Neural cell (in vitro differentiated cells): ENCODE measurements at regions not wholly inside any gene's neighbourhood (a gene's known extent, or its start where the extent isn't known, plus 50 kb on each side); places are given as distances from the start of the nearest gene placed in this dataset.

Experiments
- H2AFZ ChIP-seq: fragments of 200-600, 300-800 bp; sonication (generic), shearing (Covaris generic); 2 replicates; pipeline ENCODE4 v1.6.0; 2014; ENCODE audit warnings: low read depth, mild to moderate bottlenecking, antibody characterized with exemption, low read length, moderate library complexity
- H3F3A ChIP-seq: fragments of 200-600 bp; shearing (Covaris generic); 2 replicates; pipeline ENCODE4 v1.6.1; 2016; ENCODE audit warnings: mild to moderate bottlenecking, moderate library complexity, mixed read lengths, antibody characterized with exemption, low read length; ENCODE audit not compliant: insufficient read depth, poor library complexity, severe bottlenecking
- H3K27ac ChIP-seq: fragments of 200-600, 300-800 bp; sonication (generic), shearing (Covaris generic); 2 replicates; pipeline ENCODE4 v1.5.1; 2014; ENCODE audit warnings: mild to moderate bottlenecking, low read length, moderate library complexity
- H3K27me3 ChIP-seq: fragments of 300-800, 200-600 bp; sonication (generic), shearing (Covaris generic); 2 replicates; pipeline ENCODE4 v1.6.0; 2014; ENCODE audit warnings: mild to moderate bottlenecking, low read depth, low read length, moderate library complexity; ENCODE audit not compliant: insufficient read depth
- H3K36me3 ChIP-seq: fragments of 300-800, 200-600 bp; sonication (generic), shearing (Covaris generic); 2 replicates; pipeline ENCODE4 v1.5.1; 2014; ENCODE audit warnings: mild to moderate bottlenecking, antibody characterized with exemption, low read length, moderate library complexity; ENCODE audit not compliant: insufficient read depth
- H3K4me2 ChIP-seq: fragments of 300-800, 200-600 bp; sonication (generic), shearing (Covaris generic); 2 replicates; pipeline ENCODE4 v1.6.0; 2014; ENCODE audit warnings: mild to moderate bottlenecking, low read length
- H3K4me3 ChIP-seq: fragments of 300-800, 200-600 bp; sonication (generic), shearing (Covaris generic); 2 replicates; pipeline ENCODE4 v1.5.1; 2014; ENCODE audit warnings: mild to moderate bottlenecking, low read length, moderate library complexity
- H3K79me2 ChIP-seq: fragments of 200-600 bp; shearing (Covaris generic); replicated peaks from 2 replicates; pipeline ENCODE4 v1.6.0; 2014; ENCODE audit warnings: mild to moderate bottlenecking, low read length, moderate library complexity; ENCODE audit not compliant: insufficient read depth
- H3K9ac ChIP-seq: fragments of 300-800, 200-600 bp; sonication (generic), shearing (Covaris generic); 2 replicates; pipeline ENCODE4 v1.6.1; 2016; ENCODE audit warnings: mild to moderate bottlenecking, low read length, mixed read lengths
- H3K9me2 ChIP-seq: fragments of 200-600 bp; shearing (Covaris generic); 2 replicates; pipeline ENCODE4 v1.6.1; 2016; ENCODE audit warnings: mild to moderate bottlenecking, low read length, mixed read lengths; ENCODE audit not compliant: insufficient read depth
- H3K9me3 ChIP-seq: fragments of 200-600, 300-800 bp; sonication (generic), shearing (Covaris generic); 2 replicates; pipeline ENCODE4 v1.6.1; 2016; ENCODE audit warnings: mild to moderate bottlenecking, mixed run types, low read length, moderate library complexity, mixed read lengths
- H4K20me1 ChIP-seq: fragments of 200-600 bp; shearing (Covaris generic); 2 replicates; pipeline ENCODE4 v1.6.1; 2016; ENCODE audit warnings: mild to moderate bottlenecking, mixed run types; ENCODE audit not compliant: insufficient read depth
- CTCF ChIP-seq: fragments of 450-650 bp; IDR thresholded peaks from 2 replicates; pipeline ENCODE4 v1.5.1; 2014; ENCODE audit warnings: antibody characterized with exemption, mild to moderate bottlenecking, moderate library complexity; ENCODE audit not compliant: poor library complexity, severe bottlenecking
- EP300 ChIP-seq: fragments of 450-650 bp; conservative IDR thresholded peaks from 2 replicates; pipeline ENCODE4 v1.6.1; 2014; ENCODE audit warnings: antibody characterized with exemption, mild to moderate bottlenecking, moderate library complexity; ENCODE audit not compliant: poor library complexity, severe bottlenecking
- EZH2 ChIP-seq: fragments of 200-600, 300-800 bp; shearing (Covaris generic), sonication (generic); IDR thresholded peaks from 2 replicates; pipeline ENCODE4 v1.6.1; 2014; ENCODE audit warnings: antibody characterized with exemption, low read length, borderline replicate concordance, mild to moderate bottlenecking; ENCODE audit not compliant: insufficient read depth, poor library complexity, severe bottlenecking
- MXI1 ChIP-seq: fragments of 450-650 bp; conservative IDR thresholded peaks from 2 replicates; pipeline ENCODE4 v1.6.1; 2014; ENCODE audit warnings: antibody characterized with exemption, mild to moderate bottlenecking; ENCODE audit not compliant: poor library complexity, severe bottlenecking
- POLR2AphosphoS5 ChIP-seq: IDR thresholded peaks from 2 replicates; pipeline ENCODE4 v1.6.1; 2012
- RAD21 ChIP-seq: fragments of 450-650 bp; conservative IDR thresholded peaks from 2 replicates; pipeline ENCODE4 v1.6.1; 2014; ENCODE audit warnings: antibody characterized with exemption, mild to moderate bottlenecking, moderate library complexity
- REST ChIP-seq: IDR thresholded peaks from 2 replicates; pipeline ENCODE4 v1.6.1; 2012; ENCODE audit warnings: borderline replicate concordance
- SMC3 ChIP-seq: fragments of 450-650 bp; conservative IDR thresholded peaks from 2 replicates; pipeline ENCODE4 v1.6.1; 2014; ENCODE audit warnings: antibody characterized with exemption, mild to moderate bottlenecking, moderate library complexity; ENCODE audit not compliant: poor library complexity
- TAF1 ChIP-seq: IDR thresholded peaks from 2 replicates; pipeline ENCODE4 v1.6.1; 2012; ENCODE audit warnings: low read depth

- Histone ChIP-seq H3K4me2 (no peak overlapping the region), H4K20me1 (no peaks in the 10 kb centered on the region), H3K9me2 (no peaks in the 10 kb centered on the region), H3K4me3 (no peak overlapping the region), H3F3A (no peaks in the 10 kb centered on the region), H2AFZ (no peak overlapping the region), H3K27ac (no peak overlapping the region), H3K9ac (no peak overlapping the region), H3K36me3 (no peaks in the 10 kb centered on the region), H3K9me3 (no peaks in the 10 kb centered on the region), H3K79me2 (no peaks in the 10 kb centered on the region), H3K27me3 (no peaks in the 10 kb centered on the region)
- TF ChIP-seq SMC3 (no peak), RAD21 (no peak), REST (no peak), EZH2 (no peak), POLR2AphosphoS5 (no peak), TAF1 (no peak), CTCF (no peak), MXI1 (no peak), EP300 (no peak)
Observed at GRCh38 chr7:52862321-52862720, 173.1 kb upstream of the POM121L12 start.

GRCh38 chr7:52857367-52857766, 178.1 kb upstream of the POM121L12 start:
- Histone ChIP-seq H3K27me3 (no peaks in the 10 kb centered on the region), H3K9me3 (no peaks in the 10 kb centered on the region), H4K20me1 (no peaks in the 10 kb centered on the region), H3K27ac (no peak overlapping the region), H3K9ac (no peak overlapping the region), H3K4me2 (no peak overlapping the region), H2AFZ (no peak overlapping the region), H3K79me2 (no peaks in the 10 kb centered on the region), H3K9me2 (no peaks in the 10 kb centered on the region), H3K4me3 (no peak overlapping the region), H3K36me3 (no peaks in the 10 kb centered on the region), H3F3A (no peaks in the 10 kb centered on the region)
- no peak for TF ChIP-seq REST
- TF ChIP-seq CTCF: no peak
- no peak for TF ChIP-seq TAF1
- TF ChIP-seq POLR2AphosphoS5: no peak
- no peak for TF ChIP-seq RAD21
- no peak for TF ChIP-seq MXI1
- TF ChIP-seq SMC3: no peak
- TF ChIP-seq EP300: no peak
